GM18907 (cell line): ENCODE measurements at regions not wholly inside any gene's neighbourhood (a gene's known extent, or its start where the extent isn't known, plus 50 kb on each side); places are given as distances from the start of the nearest gene placed in this dataset.

ENCODE experiments used
- ATAC-seq: cut with Tn5 transposase; IDR thresholded peaks from one replicate; pipeline ENCODE4 v1.9.1; 2021; ENCODE audit warnings: mild to moderate bottlenecking, moderate library complexity; ENCODE audit not compliant: unreplicated experiment

DNA sequence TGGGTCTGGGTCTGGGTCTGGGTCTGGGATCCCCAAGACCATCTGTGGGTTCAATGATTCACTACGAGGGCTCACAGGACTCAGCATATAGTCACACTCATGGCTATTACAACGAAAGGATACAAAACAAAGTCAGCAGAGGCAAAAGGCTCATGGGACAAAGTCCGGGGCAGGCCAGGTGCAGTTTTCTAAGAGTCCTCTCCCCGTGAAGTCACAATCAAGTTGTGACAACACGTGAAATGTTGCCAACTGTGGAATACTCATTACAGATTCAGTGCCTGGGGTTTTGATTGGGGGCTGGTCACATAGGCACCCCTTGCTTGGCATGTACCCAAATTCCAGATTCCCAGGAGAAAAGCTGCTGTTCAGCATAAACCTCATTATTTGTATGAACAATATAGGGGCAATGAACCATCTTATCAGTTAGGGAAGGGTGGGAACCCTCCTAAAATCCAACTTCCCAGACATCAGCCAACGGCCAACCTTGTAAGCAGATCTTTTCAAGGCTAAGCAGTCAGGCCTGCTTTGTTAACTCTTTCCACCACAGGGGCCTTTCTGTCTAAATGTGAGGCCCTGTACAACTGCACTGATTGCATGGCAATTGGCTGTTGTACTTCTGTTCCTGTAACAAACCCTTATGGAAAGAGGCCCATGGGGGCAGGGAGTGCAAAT lies 58.2 kb upstream of the DIPK2B start:
- no peak for ATAC-seq
